ENCODE measurements at regions not wholly inside any gene's neighbourhood (a gene's known extent, or its start where the extent isn't known, plus 50 kb on each side); places are given as distances from the start of the nearest gene placed in this dataset.

- DNase-seq, result no peak
- H2AK5ac ChIP-seq (ENCODE audit: low read depth, low read length), result no peak overlapping the region
- dilution Hi-C loops (cut with HindIII; ENCODE audit: low sequenced_read_pairs, unreplicated experiment), result no loop called here
- intact Hi-C loops (cut with micrococcal nuclease), result no loop called here
- no peak overlapping the region for H2BK15ac ChIP-seq (ENCODE audit: low read depth, low read length)
- no peak overlapping the region for H2AFZ ChIP-seq (replicated peaks; ENCODE audit: low read length, poor library complexity)
- no peak overlapping the region for H2AK9ac ChIP-seq (replicated peaks; ENCODE audit: low read depth, low read length, poor library complexity)
- H3K14ac ChIP-seq (replicated peaks; ENCODE audit: low read depth, low read length), result no peak overlapping the region
- no peaks in the 10 kb centered on the region for H3K9me1 ChIP-seq (ENCODE audit: insufficient read depth, low read length)
- H3K9me3 ChIP-seq (ENCODE audit: control insufficient read depth, insufficient read depth, low read length), result no peaks in the 10 kb centered on the region
- H2BK120ac ChIP-seq (ENCODE audit: low read depth, low read length), result no peak overlapping the region
- no CpG with 5 or more reads among the region's 2 CpGs for WGBS, 2 experiments (ENCODE audit: extremely low coverage in 2 of 2, insufficient read length in 1 of 2)
- no peak overlapping the region for H3K18ac ChIP-seq (ENCODE audit: low read depth, low read length)
- no peak overlapping the region for H2BK5ac ChIP-seq (ENCODE audit: low read depth, low read length, poor library complexity, severe bottlenecking)
- no peak overlapping the region for H3K4me3 ChIP-seq (ENCODE audit: insufficient read depth, low read depth, low read length)
- TF ChIP-seq RAD21 (IDR thresholded peaks at IDR 0.05; ENCODE audit: low read length) (no peak), ELK1 (IDR thresholded peaks at IDR 0.05; ENCODE audit: borderline replicate concordance, low read depth, low read length) (no peak), CEBPB (IDR thresholded peaks at IDR 0.05; ENCODE audit: low read depth, low read length) (no peak), MAFK (IDR thresholded peaks at IDR 0.05; ENCODE audit: low read depth, low read length) (no peak), RCOR1 (IDR thresholded peaks at IDR 0.05; ENCODE audit: insufficient replicate concordance, low read length) (no peak), SMC3 (IDR thresholded peaks at IDR 0.05; ENCODE audit: low read depth, low read length) (no peak), CHD1 (IDR thresholded peaks at IDR 0.05; ENCODE audit: low read depth, low read length) (no peak), RFX5 (IDR thresholded peaks at IDR 0.05; ENCODE audit: low read depth, low read length) (no peak), POLR2A (IDR thresholded peaks at IDR 0.05; ENCODE audit: low read depth, low read length) (no peak), BHLHE40 (IDR thresholded peaks at IDR 0.05; ENCODE audit: low read depth, low read length) (no peak), FOS (IDR thresholded peaks at IDR 0.05; ENCODE audit: low read depth, low read length) (no peak), CTCF (conservative IDR thresholded peaks at IDR 0.05; ENCODE audit: low read depth, low read length) (no peak), MXI1 (IDR thresholded peaks at IDR 0.05; ENCODE audit: borderline replicate concordance, low read depth, low read length) (no peak), NFE2L2 (IDR thresholded peaks at IDR 0.05; ENCODE audit: low read depth, low read length) (no peak), MAZ (IDR thresholded peaks at IDR 0.05; ENCODE audit: borderline replicate concordance, low read depth, low read length) (no peak)
- TF ChIP-seq, protein P1, sequence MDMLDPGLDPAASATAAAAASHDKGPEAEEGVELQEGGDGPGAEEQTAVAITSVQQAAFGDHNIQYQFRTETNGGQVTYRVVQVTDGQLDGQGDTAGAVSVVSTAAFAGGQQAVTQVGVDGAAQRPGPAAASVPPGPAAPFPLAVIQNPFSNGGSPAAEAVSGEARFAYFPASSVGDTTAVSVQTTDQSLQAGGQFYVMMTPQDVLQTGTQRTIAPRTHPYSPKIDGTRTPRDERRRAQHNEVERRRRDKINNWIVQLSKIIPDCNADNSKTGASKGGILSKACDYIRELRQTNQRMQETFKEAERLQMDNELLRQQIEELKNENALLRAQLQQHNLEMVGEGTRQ (IDR thresholded peaks at IDR 0.05; ENCODE audit: low read depth, low read length), result no peak
- H4K5ac ChIP-seq (ENCODE audit: low read depth, low read length), result no peak overlapping the region
- H3K56ac ChIP-seq (ENCODE audit: extremely low read depth, insufficient read depth, low read length), result no peak overlapping the region
- H3K27ac ChIP-seq (ENCODE audit: insufficient read depth, low read length), result no peak overlapping the region
- no peaks in the 10 kb centered on the region for H3K4me1 ChIP-seq (ENCODE audit: control insufficient read depth, insufficient read depth, low read length)
- no peaks in the 10 kb centered on the region for H4K20me1 ChIP-seq (ENCODE audit: insufficient read depth, low read length)
- no peak overlapping the region for H4K91ac ChIP-seq (ENCODE audit: insufficient read depth, low read depth, low read length)
- no peaks in the 10 kb centered on the region for H3K79me1 ChIP-seq (ENCODE audit: low read depth in 1 of 2, low read length in 2 of 2)
- CTCF ChIA-PET, result no interaction called here
- H4K8ac ChIP-seq (ENCODE audit: low read depth in 2 of 2, low read length in 2 of 2), result no peak overlapping the region
- H3K4me2 ChIP-seq (ENCODE audit: low read depth, low read length), result no peak overlapping the region
- no peak overlapping the region for H2BK20ac ChIP-seq (ENCODE audit: low read depth, low read length)
- BruUV-seq (replicated peaks), result no TSS peak
- no peak overlapping the region for H3K4ac ChIP-seq (ENCODE audit: low read depth, low read length)
- ATAC-seq (ENCODE audit: low read depth), result no peak
- in situ Hi-C loops (cut with MboI; ENCODE audit: low sequenced_read_pairs), result no loop called here
- H3K9ac ChIP-seq (ENCODE audit: low read depth, low read length), result no peak overlapping the region
- POLR2A ChIA-PET (ENCODE audit: unreplicated experiment), result no interaction called here
- H3K23ac ChIP-seq (ENCODE audit: low read depth, low read length), result no peak overlapping the region
- no peaks in the 10 kb centered on the region for H3K27me3 ChIP-seq (ENCODE audit: control insufficient read depth, insufficient read depth, low read length)
- no peaks in the 10 kb centered on the region for H3K36me3 ChIP-seq (ENCODE audit: control insufficient read depth, insufficient read depth, low read length)
Observed at GRCh38 chrX:116321711-116322110, 114.7 kb upstream of the SLC6A14 start.

Measured in IMR-90 (cell line).